ENCODE measurements at regions not wholly inside any gene's neighbourhood (a gene's known extent, or its start where the extent isn't known, plus 50 kb on each side); places are given as distances from the start of the nearest gene placed in this dataset.

DNA sequence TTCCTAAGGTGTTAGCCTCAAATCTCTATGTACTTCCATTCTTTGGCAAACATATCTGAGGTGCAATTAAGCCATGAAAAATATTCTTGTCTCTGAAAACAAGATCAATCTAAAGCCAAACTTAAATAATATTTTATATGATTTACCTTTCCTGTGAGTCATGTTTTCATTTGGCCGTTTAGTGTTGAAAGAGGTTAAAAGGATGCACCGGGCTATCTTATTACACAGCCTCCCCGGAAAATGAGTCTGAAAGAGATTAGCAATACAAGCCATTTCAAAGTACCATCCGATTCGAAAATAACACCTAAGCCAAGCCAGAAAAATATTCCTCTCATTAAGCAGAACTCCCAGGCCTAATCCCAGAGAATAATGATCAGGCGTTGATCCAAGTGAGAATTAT, 161.5 kb upstream of the EPHA5 start:
- no peaks in the 10 kb centered on the region for H3K27me3 ChIP-seq (ENCODE audit: control insufficient read depth in 2 of 2, insufficient read depth in 2 of 2, low read length in 2 of 2)
- H3K36me3 ChIP-seq (ENCODE audit: control insufficient read depth in 2 of 2, extremely low read depth in 1 of 2, insufficient read depth in 2 of 2, low read length in 2 of 2) = no peaks in the 10 kb centered on the region
- H3K9ac ChIP-seq (replicated peaks; ENCODE audit: extremely low read depth, insufficient read depth, low read length) = no peak overlapping the region
- intact Hi-C loops (cut with micrococcal nuclease) = no loop called here
- H3K4me3 ChIP-seq (replicated peaks in 1 of 3; ENCODE audit: insufficient read depth in 1 of 3, low read depth in 1 of 3, low read length in 3 of 3) = no peak overlapping the region
- H3K9me3 ChIP-seq (replicated peaks; ENCODE audit: control insufficient read depth, insufficient read depth, low read length) = no peaks in the 10 kb centered on the region
- TF ChIP-seq POLR2AphosphoS5 (IDR thresholded peaks at IDR 0.05; ENCODE audit: insufficient read depth, low read depth, low read length) (no peak), FOS (IDR thresholded peaks at IDR 0.05; ENCODE audit: borderline replicate concordance, insufficient read depth, low read length) (no peak), JUN (IDR thresholded peaks at IDR 0.05; ENCODE audit: borderline replicate concordance, insufficient read depth, insufficient read length, low read depth) (no peak), GATA2 (IDR thresholded peaks at IDR 0.05; ENCODE audit: insufficient read depth, insufficient read length, low read depth, low read length) (no peak)
- TF ChIP-seq, protein P1, sequence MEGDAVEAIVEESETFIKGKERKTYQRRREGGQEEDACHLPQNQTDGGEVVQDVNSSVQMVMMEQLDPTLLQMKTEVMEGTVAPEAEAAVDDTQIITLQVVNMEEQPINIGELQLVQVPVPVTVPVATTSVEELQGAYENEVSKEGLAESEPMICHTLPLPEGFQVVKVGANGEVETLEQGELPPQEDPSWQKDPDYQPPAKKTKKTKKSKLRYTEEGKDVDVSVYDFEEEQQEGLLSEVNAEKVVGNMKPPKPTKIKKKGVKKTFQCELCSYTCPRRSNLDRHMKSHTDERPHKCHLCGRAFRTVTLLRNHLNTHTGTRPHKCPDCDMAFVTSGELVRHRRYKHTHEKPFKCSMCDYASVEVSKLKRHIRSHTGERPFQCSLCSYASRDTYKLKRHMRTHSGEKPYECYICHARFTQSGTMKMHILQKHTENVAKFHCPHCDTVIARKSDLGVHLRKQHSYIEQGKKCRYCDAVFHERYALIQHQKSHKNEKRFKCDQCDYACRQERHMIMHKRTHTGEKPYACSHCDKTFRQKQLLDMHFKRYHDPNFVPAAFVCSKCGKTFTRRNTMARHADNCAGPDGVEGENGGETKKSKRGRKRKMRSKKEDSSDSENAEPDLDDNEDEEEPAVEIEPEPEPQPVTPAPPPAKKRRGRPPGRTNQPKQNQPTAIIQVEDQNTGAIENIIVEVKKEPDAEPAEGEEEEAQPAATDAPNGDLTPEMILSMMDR (IDR thresholded peaks at IDR 0.05; ENCODE audit: extremely low read depth in 1 of 2, insufficient read depth in 1 of 2, low read depth in 1 of 2, low read length in 2 of 2) = no peak
- no peaks in the 10 kb centered on the region for H3K4me1 ChIP-seq (ENCODE audit: control insufficient read depth, extremely low read depth, insufficient read depth, low read length)
- H4K20me1 ChIP-seq (replicated peaks; ENCODE audit: control insufficient read depth, extremely low read depth, insufficient read depth, low read length) = no peaks in the 10 kb centered on the region
- no peak overlapping the region for H3K4me2 ChIP-seq (ENCODE audit: insufficient read depth, low read length)
- DNase-seq (ENCODE audit: low read depth, low spot score) = no peak
- ChIA-PET CTCF (no interaction called here), POLR2A (no interaction called here)
- no peaks in the 10 kb centered on the region for H3K9me1 ChIP-seq (replicated peaks; ENCODE audit: control insufficient read depth, extremely low read depth, insufficient read depth, low read length)
- dilution Hi-C loops (cut with MboI; ENCODE audit: extremely low pct_ligation_motif_present, low sequenced_read_pairs) = no loop called here
- no peak overlapping the region for H3K27ac ChIP-seq (ENCODE audit: insufficient read depth, low read depth, low read length)
- no peak overlapping the region for H2AFZ ChIP-seq (ENCODE audit: low read depth, low read length)
- no peak for FAIRE-seq
- no TSS peak for BruUV-seq (replicated peaks)
- H3K79me2 ChIP-seq (ENCODE audit: control insufficient read depth, insufficient read depth, low read length) = no peaks in the 10 kb centered on the region

- no peak overlapping the region for H3K27ac ChIP-seq (ENCODE audit: insufficient read depth, low read depth, low read length)
- FAIRE-seq (peak; percentile 42), DNase-seq (ENCODE audit: low read depth, low spot score) (peak; percentile 4)
- H3K36me3 ChIP-seq (ENCODE audit: control insufficient read depth in 2 of 2, extremely low read depth in 1 of 2, insufficient read depth in 2 of 2, low read length in 2 of 2) = no peaks in the 10 kb centered on the region
- no peaks in the 10 kb centered on the region for H4K20me1 ChIP-seq (replicated peaks; ENCODE audit: control insufficient read depth, extremely low read depth, insufficient read depth, low read length)
- intact Hi-C loops (cut with micrococcal nuclease) = no loop called here
- H3K79me2 ChIP-seq (ENCODE audit: control insufficient read depth, insufficient read depth, low read length) = no peaks in the 10 kb centered on the region
- H3K9ac ChIP-seq (replicated peaks; ENCODE audit: extremely low read depth, insufficient read depth, low read length) = no peak overlapping the region
- ChIA-PET CTCF (no interaction called here), POLR2A (no interaction called here)
- no peak overlapping the region for H2AFZ ChIP-seq (ENCODE audit: low read depth, low read length)
- BruUV-seq (replicated peaks) = no TSS peak
- no peaks in the 10 kb centered on the region for H3K27me3 ChIP-seq (ENCODE audit: control insufficient read depth in 2 of 2, insufficient read depth in 2 of 2, low read length in 2 of 2)
- no peaks in the 10 kb centered on the region for H3K4me1 ChIP-seq (ENCODE audit: control insufficient read depth, extremely low read depth, insufficient read depth, low read length)
- H3K4me2 ChIP-seq (ENCODE audit: insufficient read depth, low read length) = no peak overlapping the region
- no peaks in the 10 kb centered on the region for H3K9me3 ChIP-seq (replicated peaks; ENCODE audit: control insufficient read depth, insufficient read depth, low read length)
- peak; percentile 24 for TF ChIP-seq GATA2 (IDR thresholded peaks at IDR 0.05; ENCODE audit: insufficient read depth, insufficient read length, low read depth, low read length)
- TF ChIP-seq POLR2A (IDR thresholded peaks at IDR 0.05; ENCODE audit: low read depth, low read length) = no peak
- TF ChIP-seq, protein P1 (IDR thresholded peaks at IDR 0.05; ENCODE audit: extremely low read depth in 1 of 2, insufficient read depth in 1 of 2, low read depth in 1 of 2, low read length in 2 of 2) = no peak
- TF ChIP-seq POLR2AphosphoS5 (IDR thresholded peaks at IDR 0.05; ENCODE audit: insufficient read depth, low read depth, low read length) = no peak
- peak; percentile 42 for TF ChIP-seq FOS (IDR thresholded peaks at IDR 0.05; ENCODE audit: borderline replicate concordance, insufficient read depth, low read length)
- no peak overlapping the region for H3K4me3 ChIP-seq (replicated peaks in 1 of 3; ENCODE audit: insufficient read depth in 1 of 3, low read depth in 1 of 3, low read length in 3 of 3)
- dilution Hi-C loops (cut with MboI; ENCODE audit: extremely low pct_ligation_motif_present, low sequenced_read_pairs) = no loop called here
- no peaks in the 10 kb centered on the region for H3K9me1 ChIP-seq (replicated peaks; ENCODE audit: control insufficient read depth, extremely low read depth, insufficient read depth, low read length)
These were observed 154.9 kb upstream of the EPHA5 start for GRCh38 chr4:65825116-65825753.

Data from endothelial cell of umbilical vein (primary cell).